ENCODE measurements at regions not wholly inside any gene's neighbourhood (a gene's known extent, or its start where the extent isn't known, plus 50 kb on each side); places are given as distances from the start of the nearest gene placed in this dataset.

- no peak for ATAC-seq
- Mint-ChIP-seq H3K27me3 (ENCODE audit: insufficient read depth, low read depth, poor library complexity) (no peaks in the 10 kb centered on the region), H3K4me3 (no peak overlapping the region), H3K27ac (no peak overlapping the region), H3K4me1 (no peaks in the 10 kb centered on the region; the same call in 2 of the 3 replicates), H3K9me3 (no peaks in the 10 kb centered on the region), H3K36me3 (ENCODE audit: low read depth) (no peaks in the 10 kb centered on the region)
- H3K4me3 ChIP-seq, result no peak overlapping the region
- H4K20me1 ChIP-seq (replicated peaks; ENCODE audit: insufficient read depth), result no peaks in the 10 kb centered on the region
- no peak overlapping the region for H3K27ac ChIP-seq (ENCODE audit: low read depth)
- H3K9me2 ChIP-seq (ENCODE audit: insufficient read depth), result 0 out of 2 replicates have a peak, but pooled peaks cover under 1% of the 10 kb centered on the region
- TF ChIP-seq ZNF331 (CRISPR knock-in tag; IDR thresholded peaks at IDR 0.05; ENCODE audit: low read depth), result no peak
- TF ChIP-seq POLR2AphosphoS5 (IDR thresholded peaks at IDR 0.05; ENCODE audit: low read depth), result no peak
- TF ChIP-seq EZH2phosphoT487 (IDR thresholded peaks at IDR 0.05; ENCODE audit: unreplicated experiment), result no peak
- no peak for TF ChIP-seq ZNF114 (CRISPR knock-in tag; IDR thresholded peaks at IDR 0.05)
- no peak for TF ChIP-seq NANOG (IDR thresholded peaks at IDR 0.05; ENCODE audit: borderline replicate concordance)
- no peak for TF ChIP-seq JUNB (IDR thresholded peaks at IDR 0.05; ENCODE audit: unreplicated experiment)
- TF ChIP-seq CREB1 (CRISPR knock-in tag; IDR thresholded peaks at IDR 0.05; ENCODE audit: low read depth), result no peak
- no peak for TF ChIP-seq ZNF462 (CRISPR knock-in tag; IDR thresholded peaks at IDR 0.05)
- no peak for TF ChIP-seq EZH2 (IDR thresholded peaks at IDR 0.05; ENCODE audit: low read depth, unreplicated experiment)
- no peak for TF ChIP-seq REST (IDR thresholded peaks at IDR 0.05; ENCODE audit: unreplicated experiment)
- no peak for DNase-seq (ENCODE audit: low spot score)
- no peaks in the 10 kb centered on the region for H3K4me1 ChIP-seq (ENCODE audit: insufficient read depth)
- H3K27me3 ChIP-seq (ENCODE audit: insufficient read depth), result no peaks in the 10 kb centered on the region
- H3K79me2 ChIP-seq (replicated peaks; ENCODE audit: insufficient read depth), result no peaks in the 10 kb centered on the region
- no peaks in the 10 kb centered on the region for H3K36me3 ChIP-seq (ENCODE audit: insufficient read depth)
- H3F3A ChIP-seq (replicated peaks; ENCODE audit: low read depth), result no peaks in the 10 kb centered on the region
- H2AFZ ChIP-seq, result no peak overlapping the region
- H3K4me2 ChIP-seq, result no peak overlapping the region
These were observed 78.0 kb upstream of the TMTC2 start for GRCh38 chr12:82608706-82609105.
